Fibroblast of mammary gland (primary cell): ENCODE measurements at regions not wholly inside any gene's neighbourhood (a gene's known extent, or its start where the extent isn't known, plus 50 kb on each side); places are given as distances from the start of the nearest gene placed in this dataset.

Experiments used
- DNase-seq: peaks from one replicate; pipeline ENCODE4 v3.0.0-alpha.2; 2010; ENCODE audit warnings: low read depth
- H3K4me3 ChIP-seq: 2 replicates; pipeline ENCODE4 v1.5.1; 2011; ENCODE audit warnings: low read depth, mild to moderate bottlenecking, low read length, moderate library complexity; ENCODE audit not compliant: control insufficient read depth
- TF ChIP-seq, protein P1 (sequence below): conservative IDR thresholded peaks from 2 replicates; pipeline ENCODE4 v1.5.1; 2011; ENCODE audit warnings: low read depth, low read length, inconsistent platforms; ENCODE audit not compliant: control insufficient read depth, insufficient read depth

DNA sequence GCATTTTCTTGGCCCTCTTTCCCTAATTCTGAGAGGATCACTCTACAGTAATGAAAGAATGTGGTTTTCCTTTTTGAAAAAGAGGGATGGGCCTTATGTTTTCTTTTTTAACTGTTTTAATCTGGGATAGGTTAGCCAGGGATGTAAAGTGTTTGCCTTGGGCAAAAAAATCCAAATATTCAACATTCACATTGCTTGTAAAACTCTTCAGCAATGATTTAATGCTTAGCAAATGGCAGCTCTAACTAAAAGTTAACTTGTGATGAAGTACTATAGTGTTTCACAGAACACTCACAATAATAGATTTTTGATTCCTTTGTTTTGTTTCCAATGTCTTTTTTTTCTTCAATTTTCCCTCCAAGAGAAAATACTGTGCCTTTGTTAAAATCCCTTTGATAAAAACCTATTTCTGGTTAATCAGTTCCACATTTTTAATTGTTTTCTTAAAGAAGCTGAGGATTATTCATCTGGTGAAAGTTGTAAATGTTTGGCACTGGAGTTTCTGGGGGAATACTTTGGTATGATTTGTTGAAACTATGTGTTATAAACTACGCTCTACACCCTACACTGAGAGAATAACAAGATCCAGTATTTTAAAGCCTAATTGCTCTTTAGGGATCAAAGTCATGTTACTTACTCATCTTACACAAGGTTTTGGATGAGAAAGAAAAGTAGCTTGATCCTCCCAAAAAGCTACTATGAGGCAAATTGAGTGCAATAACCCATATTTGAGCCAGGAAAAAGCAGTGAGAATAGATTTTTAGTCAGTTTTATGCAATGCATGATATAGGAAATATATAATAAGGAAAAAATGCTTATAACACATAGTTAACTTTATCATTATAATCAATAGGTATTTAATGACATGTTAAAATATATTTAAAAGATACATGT lies 335.8 kb downstream of the EPHA7 start:
- no peak overlapping the region for H3K4me3 ChIP-seq
- TF ChIP-seq, protein P1, sequence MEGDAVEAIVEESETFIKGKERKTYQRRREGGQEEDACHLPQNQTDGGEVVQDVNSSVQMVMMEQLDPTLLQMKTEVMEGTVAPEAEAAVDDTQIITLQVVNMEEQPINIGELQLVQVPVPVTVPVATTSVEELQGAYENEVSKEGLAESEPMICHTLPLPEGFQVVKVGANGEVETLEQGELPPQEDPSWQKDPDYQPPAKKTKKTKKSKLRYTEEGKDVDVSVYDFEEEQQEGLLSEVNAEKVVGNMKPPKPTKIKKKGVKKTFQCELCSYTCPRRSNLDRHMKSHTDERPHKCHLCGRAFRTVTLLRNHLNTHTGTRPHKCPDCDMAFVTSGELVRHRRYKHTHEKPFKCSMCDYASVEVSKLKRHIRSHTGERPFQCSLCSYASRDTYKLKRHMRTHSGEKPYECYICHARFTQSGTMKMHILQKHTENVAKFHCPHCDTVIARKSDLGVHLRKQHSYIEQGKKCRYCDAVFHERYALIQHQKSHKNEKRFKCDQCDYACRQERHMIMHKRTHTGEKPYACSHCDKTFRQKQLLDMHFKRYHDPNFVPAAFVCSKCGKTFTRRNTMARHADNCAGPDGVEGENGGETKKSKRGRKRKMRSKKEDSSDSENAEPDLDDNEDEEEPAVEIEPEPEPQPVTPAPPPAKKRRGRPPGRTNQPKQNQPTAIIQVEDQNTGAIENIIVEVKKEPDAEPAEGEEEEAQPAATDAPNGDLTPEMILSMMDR = no peak
- DNase-seq = no peak

DNA sequence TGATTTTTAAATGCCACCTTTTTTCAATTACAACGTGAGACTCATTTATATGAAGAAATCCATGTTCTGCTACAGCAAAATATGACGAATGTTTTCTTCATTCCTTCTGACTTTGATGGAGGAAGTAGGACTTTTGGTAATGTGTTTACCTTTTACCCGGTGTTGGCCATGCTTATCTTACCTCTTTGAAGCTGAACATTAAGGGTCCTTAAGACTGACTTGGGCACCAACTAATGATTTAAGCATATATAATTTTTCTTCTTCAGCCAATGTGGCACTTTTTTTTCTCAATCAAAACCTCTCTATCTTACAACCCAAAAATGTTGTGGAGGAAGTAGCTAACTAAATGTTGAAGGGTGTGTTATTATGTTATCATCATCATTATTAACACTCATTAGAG lies 337.5 kb downstream of the EPHA7 start:
- TF ChIP-seq, protein P1 = no peak
- no peak overlapping the region for H3K4me3 ChIP-seq
- no peak for DNase-seq

DNA sequence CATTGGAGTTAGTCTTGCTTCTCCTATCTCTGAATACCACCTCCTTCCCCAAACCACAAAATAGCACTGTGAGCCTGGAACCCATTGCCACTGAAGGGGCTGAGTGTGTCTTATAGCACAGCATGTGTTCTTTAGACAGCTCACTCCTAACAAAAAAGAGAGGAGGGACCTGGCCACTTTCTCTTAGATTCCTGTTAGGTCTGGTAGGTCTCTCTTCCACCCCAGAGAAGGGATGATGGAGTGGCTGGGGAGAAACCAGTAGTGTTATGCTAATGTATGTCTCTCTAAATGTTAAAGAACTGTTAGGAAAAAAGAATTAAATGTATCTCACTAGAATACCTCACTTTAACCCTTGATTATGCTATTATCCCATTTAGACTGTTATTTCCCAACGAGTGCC lies 340.3 kb downstream of the EPHA7 start:
- H3K4me3 ChIP-seq = no peak overlapping the region
- no peak for DNase-seq
- TF ChIP-seq, protein P1 = no peak

DNA sequence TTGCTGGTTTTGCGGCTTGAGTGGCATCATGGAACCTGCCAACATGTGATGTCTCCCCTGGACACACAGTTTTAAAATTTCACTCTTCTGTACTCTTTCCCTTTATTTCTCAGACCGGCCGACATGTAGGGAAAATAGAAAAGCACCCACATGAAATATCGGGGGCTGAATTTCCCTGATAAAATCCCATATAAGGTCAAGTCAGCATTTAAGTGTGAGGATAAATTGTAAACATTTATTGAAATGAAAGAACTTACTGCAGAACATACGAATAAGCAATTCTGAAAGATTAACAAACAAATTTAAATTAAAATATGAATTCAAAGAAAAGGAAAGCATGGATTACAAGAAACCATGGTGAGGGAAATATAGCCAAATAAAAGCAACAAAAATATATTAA lies 345.5 kb downstream of the EPHA7 start:
- DNase-seq = no peak
- TF ChIP-seq, protein P1 = no peak
- no peak overlapping the region for H3K4me3 ChIP-seq

DNA sequence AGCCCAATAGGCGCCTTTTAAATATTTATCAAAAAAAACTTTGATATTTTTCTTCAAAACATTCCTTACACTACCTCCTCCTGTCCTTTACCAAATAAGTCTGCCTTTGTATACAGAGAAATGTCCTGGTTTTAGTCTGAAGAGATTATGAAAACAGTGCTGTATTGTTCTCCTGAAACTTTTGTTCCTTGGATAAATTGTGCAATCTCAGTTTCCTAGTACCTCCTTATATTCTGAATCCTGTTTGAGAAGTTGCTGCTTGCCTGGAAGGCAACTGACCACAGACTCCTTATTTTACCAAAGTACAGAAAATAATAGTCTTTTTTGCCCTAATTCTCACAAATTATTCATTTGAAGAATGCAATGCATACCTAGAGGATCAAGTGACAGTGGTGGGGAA lies 349.5 kb downstream of the EPHA7 start:
- TF ChIP-seq, protein P1 = no peak

DNA sequence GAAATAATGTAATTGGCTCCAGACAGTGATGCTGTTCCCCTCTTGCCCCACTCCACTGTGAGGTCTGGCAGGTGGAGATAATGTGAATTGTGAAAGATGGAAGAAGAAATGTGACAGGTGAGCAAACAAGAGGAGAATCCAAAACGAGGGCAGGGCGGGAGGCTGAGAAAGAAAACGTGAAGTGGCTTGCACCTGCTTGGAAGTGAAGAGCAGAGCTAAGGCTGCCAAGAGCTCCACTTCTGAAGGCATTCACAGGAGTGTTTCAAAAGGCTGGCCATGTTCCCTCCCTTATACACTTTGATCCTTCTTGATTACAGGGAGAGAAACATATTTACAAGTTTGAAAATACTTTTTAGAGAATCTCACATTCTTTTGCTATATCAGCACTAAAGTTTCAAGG lies 359.4 kb downstream of the EPHA7 start:
- TF ChIP-seq, protein P1 = no peak
- H3K4me3 ChIP-seq = no peak overlapping the region
- DNase-seq = no peak

More for the DNA sequence above, 349.5 kb downstream of the EPHA7 start:
- H3K4me3 ChIP-seq = no peak overlapping the region
- no peak for DNase-seq

DNA sequence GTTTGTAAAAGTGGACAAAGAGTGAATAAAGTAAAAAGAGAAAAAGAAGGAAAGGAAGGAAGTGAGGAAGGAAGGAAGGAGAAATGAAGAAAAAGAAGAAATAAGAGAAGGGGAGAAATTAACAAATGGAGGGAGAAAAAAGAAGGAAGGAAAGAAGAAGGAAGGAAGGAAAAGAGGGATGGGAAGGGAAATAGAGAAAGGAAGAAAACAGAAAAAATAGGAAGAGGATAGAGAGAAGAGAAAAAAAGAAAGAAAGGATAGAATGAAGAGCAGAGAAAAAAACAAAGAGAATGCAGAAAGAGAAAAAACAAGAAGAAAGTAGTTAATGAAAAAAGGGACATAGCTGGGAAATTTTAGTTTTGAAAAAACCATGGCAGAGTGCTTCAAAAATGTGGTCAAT lies 361.8 kb downstream of the EPHA7 start:
- TF ChIP-seq, protein P1 = no peak
- no peak overlapping the region for H3K4me3 ChIP-seq
- DNase-seq = no peak
